ENCODE measurements at regions not wholly inside any gene's neighbourhood (a gene's known extent, or its start where the extent isn't known, plus 50 kb on each side); places are given as distances from the start of the nearest gene placed in this dataset.

GRCh38 chr14:86639666-86640065, 1109.7 kb downstream of the FLRT2 start:
- TF ChIP-seq, protein P1, sequence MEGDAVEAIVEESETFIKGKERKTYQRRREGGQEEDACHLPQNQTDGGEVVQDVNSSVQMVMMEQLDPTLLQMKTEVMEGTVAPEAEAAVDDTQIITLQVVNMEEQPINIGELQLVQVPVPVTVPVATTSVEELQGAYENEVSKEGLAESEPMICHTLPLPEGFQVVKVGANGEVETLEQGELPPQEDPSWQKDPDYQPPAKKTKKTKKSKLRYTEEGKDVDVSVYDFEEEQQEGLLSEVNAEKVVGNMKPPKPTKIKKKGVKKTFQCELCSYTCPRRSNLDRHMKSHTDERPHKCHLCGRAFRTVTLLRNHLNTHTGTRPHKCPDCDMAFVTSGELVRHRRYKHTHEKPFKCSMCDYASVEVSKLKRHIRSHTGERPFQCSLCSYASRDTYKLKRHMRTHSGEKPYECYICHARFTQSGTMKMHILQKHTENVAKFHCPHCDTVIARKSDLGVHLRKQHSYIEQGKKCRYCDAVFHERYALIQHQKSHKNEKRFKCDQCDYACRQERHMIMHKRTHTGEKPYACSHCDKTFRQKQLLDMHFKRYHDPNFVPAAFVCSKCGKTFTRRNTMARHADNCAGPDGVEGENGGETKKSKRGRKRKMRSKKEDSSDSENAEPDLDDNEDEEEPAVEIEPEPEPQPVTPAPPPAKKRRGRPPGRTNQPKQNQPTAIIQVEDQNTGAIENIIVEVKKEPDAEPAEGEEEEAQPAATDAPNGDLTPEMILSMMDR (conservative IDR thresholded peaks at IDR 0.05; ENCODE audit: low read depth, low read length): no peak
- no peak for TF ChIP-seq EZH2 (IDR thresholded peaks at IDR 0.05; ENCODE audit: borderline replicate concordance, low read depth, low read length, poor library complexity, severe bottlenecking)
